ENCODE measurements at regions not wholly inside any gene's neighbourhood (a gene's known extent, or its start where the extent isn't known, plus 50 kb on each side); places are given as distances from the start of the nearest gene placed in this dataset.

- Histone ChIP-seq H3K9me3 (no peaks in the 10 kb centered on the region), H3K27ac (no peak overlapping the region)
Measured at GRCh38 chr11:72512956-72513355, 78.6 kb upstream of the CLPB start.

DNA sequence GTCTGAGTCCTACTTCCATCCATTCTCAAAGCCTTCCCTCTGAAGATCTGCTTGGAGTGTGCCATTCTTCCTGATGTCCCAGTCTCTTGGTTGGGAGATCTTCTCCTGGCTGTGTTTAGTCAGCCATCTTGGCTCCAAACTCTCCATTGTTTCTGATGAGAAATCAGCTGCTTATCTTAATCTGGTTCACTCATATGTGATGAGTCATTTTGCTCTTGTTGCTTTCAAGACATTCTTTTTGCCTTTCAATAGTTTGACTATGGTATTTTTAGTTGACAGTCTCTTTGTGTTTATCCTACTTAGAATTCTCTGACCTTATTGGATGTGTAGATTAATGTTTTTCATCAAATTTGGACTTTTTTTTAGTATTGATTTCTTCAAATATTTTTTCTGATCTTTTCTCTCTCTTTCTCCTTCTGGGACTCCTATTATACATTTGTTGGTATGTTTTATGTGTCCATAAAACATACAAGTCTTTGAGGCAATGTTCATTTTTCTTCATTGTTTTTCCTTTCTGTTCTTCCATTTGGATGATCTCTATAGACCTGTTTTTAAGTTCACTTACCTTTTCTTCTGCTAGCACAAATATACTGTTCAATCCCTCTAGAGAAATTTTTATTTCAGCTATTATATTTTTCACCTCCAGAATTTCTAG lies 77.2 kb upstream of the CLPB start:
- Histone ChIP-seq H3K4me1 (no peaks in the 10 kb centered on the region), H3K36me3 (no peaks in the 10 kb centered on the region)

More at GRCh38 chr11:72512956-72513355, 78.6 kb upstream of the CLPB start:
- Histone ChIP-seq H3K4me3 (no peak overlapping the region), H3K27me3 (no peaks in the 10 kb centered on the region), H3K36me3 (no peaks in the 10 kb centered on the region), H3K4me1 (no peaks in the 10 kb centered on the region)
- TF ChIP-seq, protein P1, sequence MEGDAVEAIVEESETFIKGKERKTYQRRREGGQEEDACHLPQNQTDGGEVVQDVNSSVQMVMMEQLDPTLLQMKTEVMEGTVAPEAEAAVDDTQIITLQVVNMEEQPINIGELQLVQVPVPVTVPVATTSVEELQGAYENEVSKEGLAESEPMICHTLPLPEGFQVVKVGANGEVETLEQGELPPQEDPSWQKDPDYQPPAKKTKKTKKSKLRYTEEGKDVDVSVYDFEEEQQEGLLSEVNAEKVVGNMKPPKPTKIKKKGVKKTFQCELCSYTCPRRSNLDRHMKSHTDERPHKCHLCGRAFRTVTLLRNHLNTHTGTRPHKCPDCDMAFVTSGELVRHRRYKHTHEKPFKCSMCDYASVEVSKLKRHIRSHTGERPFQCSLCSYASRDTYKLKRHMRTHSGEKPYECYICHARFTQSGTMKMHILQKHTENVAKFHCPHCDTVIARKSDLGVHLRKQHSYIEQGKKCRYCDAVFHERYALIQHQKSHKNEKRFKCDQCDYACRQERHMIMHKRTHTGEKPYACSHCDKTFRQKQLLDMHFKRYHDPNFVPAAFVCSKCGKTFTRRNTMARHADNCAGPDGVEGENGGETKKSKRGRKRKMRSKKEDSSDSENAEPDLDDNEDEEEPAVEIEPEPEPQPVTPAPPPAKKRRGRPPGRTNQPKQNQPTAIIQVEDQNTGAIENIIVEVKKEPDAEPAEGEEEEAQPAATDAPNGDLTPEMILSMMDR (IDR thresholded peaks at IDR 0.05): no peak
- TF ChIP-seq POLR2AphosphoS5 (IDR thresholded peaks at IDR 0.05; ENCODE audit: insufficient read depth in 1 of 2, low read depth in 1 of 2): no peak
- TF ChIP-seq POLR2A (IDR thresholded peaks at IDR 0.05): no peak
- intact Hi-C loops (cut with DNase I): no loop called here
- DNase-seq (ENCODE audit: extremely low spot score in 2 of 2): no peak

DNA sequence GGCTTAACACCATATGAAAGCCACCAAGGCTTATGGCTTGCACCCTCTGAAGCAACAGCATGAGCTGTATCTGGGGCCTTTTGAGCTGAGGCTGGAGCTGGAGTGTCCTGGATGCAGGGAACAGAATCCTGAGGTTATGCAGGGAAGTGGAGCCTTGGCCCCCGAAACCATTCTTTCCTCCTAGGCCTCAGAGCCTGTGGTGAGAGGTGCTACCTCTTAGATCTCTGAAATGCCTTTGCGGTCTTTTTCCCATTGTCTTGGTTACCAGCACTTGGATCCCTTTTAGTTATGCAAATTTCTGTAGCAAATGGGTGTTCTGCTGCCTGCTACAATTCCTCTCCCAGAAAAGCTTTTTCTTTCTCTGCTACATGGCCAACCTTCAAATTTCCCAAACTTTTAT lies 72.7 kb upstream of the CLPB start:
- no peak for TF ChIP-seq POLR2A (IDR thresholded peaks at IDR 0.05)
- TF ChIP-seq, protein P1 (IDR thresholded peaks at IDR 0.05): no peak
- no peak for TF ChIP-seq POLR2AphosphoS5 (IDR thresholded peaks at IDR 0.05; ENCODE audit: insufficient read depth in 1 of 2, low read depth in 1 of 2)

More for the DNA sequence above, 77.2 kb upstream of the CLPB start:
- H3K27me3 ChIP-seq: no peaks in the 10 kb centered on the region
- no peak overlapping the region for H3K4me3 ChIP-seq
- no peak for DNase-seq (ENCODE audit: extremely low spot score in 2 of 2)
- no peak overlapping the region for H3K27ac ChIP-seq
- no peaks in the 10 kb centered on the region for H3K9me3 ChIP-seq
- TF ChIP-seq, protein P1 (IDR thresholded peaks at IDR 0.05): no peak
- no peak for TF ChIP-seq POLR2AphosphoS5 (IDR thresholded peaks at IDR 0.05; ENCODE audit: insufficient read depth in 1 of 2, low read depth in 1 of 2)
- TF ChIP-seq POLR2A (IDR thresholded peaks at IDR 0.05): no peak
- intact Hi-C loops (cut with DNase I): no loop called here

DNA sequence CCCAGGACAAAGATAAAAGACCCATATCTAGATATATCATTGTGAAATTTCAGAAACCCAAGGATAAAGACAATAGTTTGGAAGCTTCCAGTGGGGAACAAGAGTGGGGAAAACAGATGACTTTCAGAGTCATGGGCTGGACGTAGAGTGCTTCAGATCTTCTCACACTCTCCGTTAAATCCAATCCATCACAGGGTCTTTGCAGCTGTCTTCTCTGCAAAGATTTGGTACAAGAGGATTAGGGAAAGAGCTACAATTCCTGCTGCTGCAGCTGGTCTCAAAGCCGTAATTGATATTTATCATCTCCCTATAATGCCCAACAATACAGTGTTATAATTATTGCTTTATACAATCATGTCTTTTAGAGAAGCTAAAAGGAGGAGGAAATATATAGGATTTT lies 63.4 kb upstream of the CLPB start:
- intact Hi-C loops (cut with DNase I): no loop called here
- Histone ChIP-seq H3K27ac (no peak overlapping the region), H3K9me3 (no peaks in the 10 kb centered on the region), H3K27me3 (no peaks in the 10 kb centered on the region), H3K4me1 (no peaks in the 10 kb centered on the region), H3K4me3 (no peak overlapping the region), H3K36me3 (no peaks in the 10 kb centered on the region)
- TF ChIP-seq POLR2A (IDR thresholded peaks at IDR 0.05) (no peak), POLR2AphosphoS5 (IDR thresholded peaks at IDR 0.05; ENCODE audit: insufficient read depth in 1 of 2, low read depth in 1 of 2) (no peak)
- TF ChIP-seq, protein P1 (IDR thresholded peaks at IDR 0.05): no peak
- DNase-seq (ENCODE audit: extremely low spot score in 2 of 2): no peak

More for the DNA sequence above, 72.7 kb upstream of the CLPB start:
- H3K4me3 ChIP-seq: no peak overlapping the region
- H3K27ac ChIP-seq: no peak overlapping the region
- intact Hi-C loops (cut with DNase I): no loop called here
- H3K9me3 ChIP-seq: no peaks in the 10 kb centered on the region
- H3K27me3 ChIP-seq: no peaks in the 10 kb centered on the region
- no peak for DNase-seq (ENCODE audit: extremely low spot score in 2 of 2)
- no peaks in the 10 kb centered on the region for H3K36me3 ChIP-seq
- no peaks in the 10 kb centered on the region for H3K4me1 ChIP-seq

DNA sequence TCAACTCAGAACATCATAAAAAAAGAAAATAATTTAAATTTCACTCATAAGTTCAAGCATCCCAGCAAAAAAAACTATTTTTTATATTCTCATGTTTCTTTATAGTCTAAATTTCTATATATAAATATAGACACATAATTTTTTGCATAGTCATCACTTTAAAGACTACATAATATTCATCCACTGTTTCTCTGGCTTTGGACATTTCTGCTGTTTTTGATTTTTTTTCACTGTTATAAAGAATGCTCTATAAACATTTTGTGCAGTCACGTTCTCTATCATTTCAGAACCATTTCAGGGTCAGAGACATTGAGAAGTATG lies 59.7 kb upstream of the CLPB start:
- Histone ChIP-seq H3K4me3 (no peak overlapping the region), H3K36me3 (no peaks in the 10 kb centered on the region), H3K27me3 (no peaks in the 10 kb centered on the region), H3K9me3 (no peaks in the 10 kb centered on the region), H3K27ac (no peak overlapping the region), H3K4me1 (no peaks in the 10 kb centered on the region)
- DNase-seq (ENCODE audit: extremely low spot score in 2 of 2): no peak
- TF ChIP-seq POLR2AphosphoS5 (IDR thresholded peaks at IDR 0.05; ENCODE audit: insufficient read depth in 1 of 2, low read depth in 1 of 2) (no peak), POLR2A (IDR thresholded peaks at IDR 0.05) (no peak)
- TF ChIP-seq, protein P1 (IDR thresholded peaks at IDR 0.05): no peak
- intact Hi-C loops (cut with DNase I): no loop called here

Measured in vagina (tissue), 2 donors.